ENCODE measurements at regions not wholly inside any gene's neighbourhood (a gene's known extent, or its start where the extent isn't known, plus 50 kb on each side); places are given as distances from the start of the nearest gene placed in this dataset.

DNA sequence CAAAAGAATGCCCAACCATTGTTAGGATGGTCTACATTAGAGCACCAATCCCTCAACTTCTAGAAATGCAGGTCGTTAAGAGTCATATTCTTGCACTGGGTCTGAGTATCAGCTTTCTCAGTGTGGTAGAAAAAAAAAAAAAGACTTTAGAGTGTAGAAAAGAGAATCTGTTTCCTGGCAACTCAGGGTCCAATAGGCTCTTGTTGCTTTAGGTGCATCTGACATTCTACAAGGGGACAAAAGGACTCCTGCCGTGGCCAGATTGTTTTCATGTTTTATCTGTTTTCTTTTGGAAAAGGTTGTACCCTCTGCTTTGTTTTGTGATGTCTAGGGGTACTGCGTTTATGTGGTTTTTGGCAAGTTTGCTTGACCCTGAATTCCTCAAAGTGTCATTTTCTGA lies 105.4 kb upstream of the KCNK2 start:
- TF ChIP-seq EP300 (IDR thresholded peaks at IDR 0.05) (no peak), POLR2AphosphoS5 (IDR thresholded peaks at IDR 0.05) (no peak), POLR2A (IDR thresholded peaks at IDR 0.05) (no peak)
- TF ChIP-seq, protein P1, sequence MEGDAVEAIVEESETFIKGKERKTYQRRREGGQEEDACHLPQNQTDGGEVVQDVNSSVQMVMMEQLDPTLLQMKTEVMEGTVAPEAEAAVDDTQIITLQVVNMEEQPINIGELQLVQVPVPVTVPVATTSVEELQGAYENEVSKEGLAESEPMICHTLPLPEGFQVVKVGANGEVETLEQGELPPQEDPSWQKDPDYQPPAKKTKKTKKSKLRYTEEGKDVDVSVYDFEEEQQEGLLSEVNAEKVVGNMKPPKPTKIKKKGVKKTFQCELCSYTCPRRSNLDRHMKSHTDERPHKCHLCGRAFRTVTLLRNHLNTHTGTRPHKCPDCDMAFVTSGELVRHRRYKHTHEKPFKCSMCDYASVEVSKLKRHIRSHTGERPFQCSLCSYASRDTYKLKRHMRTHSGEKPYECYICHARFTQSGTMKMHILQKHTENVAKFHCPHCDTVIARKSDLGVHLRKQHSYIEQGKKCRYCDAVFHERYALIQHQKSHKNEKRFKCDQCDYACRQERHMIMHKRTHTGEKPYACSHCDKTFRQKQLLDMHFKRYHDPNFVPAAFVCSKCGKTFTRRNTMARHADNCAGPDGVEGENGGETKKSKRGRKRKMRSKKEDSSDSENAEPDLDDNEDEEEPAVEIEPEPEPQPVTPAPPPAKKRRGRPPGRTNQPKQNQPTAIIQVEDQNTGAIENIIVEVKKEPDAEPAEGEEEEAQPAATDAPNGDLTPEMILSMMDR (IDR thresholded peaks at IDR 0.05): no peak

All from sigmoid colon (tissue), 4 donors.